Progenitor cell of endocrine pancreas (in vitro differentiated cells): ENCODE measurements at regions not wholly inside any gene's neighbourhood (a gene's known extent, or its start where the extent isn't known, plus 50 kb on each side); places are given as distances from the start of the nearest gene placed in this dataset.

ENCODE experiments used
- DNase-seq: peaks from one replicate; pipeline ENCODE4 v3.0.0; 2021; ENCODE audit warnings: low spot score; ENCODE audit not compliant: unreplicated experiment
- H3K27ac Mint-ChIP-seq: 2 replicates; pipeline ENCODE4 v1.8.0; 2021; ENCODE audit warnings: mild to moderate bottlenecking, moderate library complexity, mixed read lengths
- H3K27me3 Mint-ChIP-seq: 2 replicates; pipeline ENCODE4 v1.8.0; 2021; ENCODE audit warnings: mixed read lengths
- H3K36me3 Mint-ChIP-seq: 2 replicates; pipeline ENCODE4 v1.8.0; 2022; ENCODE audit warnings: mixed read lengths; ENCODE audit not compliant: insufficient read depth
- H3K4me1 Mint-ChIP-seq: 2 replicates; pipeline ENCODE4 v1.8.0; 2021; ENCODE audit warnings: low read depth, mixed read lengths
- H3K4me3 Mint-ChIP-seq: 2 replicates; pipeline ENCODE4 v1.8.0; 2021; ENCODE audit warnings: low read depth, mild to moderate bottlenecking, moderate library complexity, mixed read lengths
- H3K9me3 Mint-ChIP-seq: 2 replicates; pipeline ENCODE4 v1.8.0; 2021; ENCODE audit warnings: low read depth, mixed read lengths
- TF ChIP-seq, protein P1 (sequence below): fragments of 200-600 bp; sonication (generic); IDR thresholded peaks from one replicate; pipeline ENCODE4 v1.5.0; 2021; ENCODE audit warnings: antibody characterized with exemption, mild to moderate bottlenecking; ENCODE audit not compliant: unreplicated experiment

DNA sequence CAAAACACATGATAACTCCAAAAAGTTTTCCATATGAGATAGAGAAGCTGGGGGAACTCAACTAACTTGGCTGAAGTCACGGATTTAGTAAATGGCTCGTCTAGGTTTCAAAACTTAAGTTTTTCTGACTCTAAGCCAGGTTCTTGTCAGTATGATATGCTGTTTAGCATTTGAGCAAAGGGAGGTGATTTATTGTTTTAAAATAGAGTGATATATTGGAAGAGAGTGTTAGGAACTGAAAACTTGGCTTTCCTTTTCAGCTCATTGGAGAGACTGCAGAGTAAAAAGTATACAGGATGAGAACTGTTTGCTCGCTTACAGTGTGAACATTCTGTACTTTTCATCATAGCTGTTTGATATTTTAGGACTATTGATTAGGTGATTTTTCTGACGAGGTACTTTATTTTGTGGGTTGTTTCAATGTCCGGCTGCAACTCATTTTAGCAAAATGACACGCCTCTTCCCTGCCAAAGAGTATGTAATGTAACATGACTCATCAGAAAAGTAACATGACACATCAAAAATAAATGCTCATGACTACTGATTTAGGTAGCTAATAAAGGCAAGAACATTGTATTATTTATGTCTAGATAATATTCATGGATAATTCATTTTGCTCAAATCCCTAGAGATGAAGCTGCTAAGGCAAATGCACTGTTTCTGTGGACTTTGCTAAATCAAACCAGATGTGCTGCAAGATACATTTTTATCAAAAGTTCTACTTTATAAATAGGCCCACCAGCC lies 355.1 kb downstream of the GPATCH2 start:
- no peak for DNase-seq
- Mint-ChIP-seq H3K4me1 (no peaks in the 10 kb centered on the region), H3K4me3 (no peak overlapping the region), H3K27ac (no peak overlapping the region), H3K9me3 (peaks cover 3% of the 10 kb centered on the region), H3K27me3 (peaks cover 89% of the 10 kb centered on the region), H3K36me3 (peaks cover 2% of the 10 kb centered on the region)
- TF ChIP-seq, protein P1, sequence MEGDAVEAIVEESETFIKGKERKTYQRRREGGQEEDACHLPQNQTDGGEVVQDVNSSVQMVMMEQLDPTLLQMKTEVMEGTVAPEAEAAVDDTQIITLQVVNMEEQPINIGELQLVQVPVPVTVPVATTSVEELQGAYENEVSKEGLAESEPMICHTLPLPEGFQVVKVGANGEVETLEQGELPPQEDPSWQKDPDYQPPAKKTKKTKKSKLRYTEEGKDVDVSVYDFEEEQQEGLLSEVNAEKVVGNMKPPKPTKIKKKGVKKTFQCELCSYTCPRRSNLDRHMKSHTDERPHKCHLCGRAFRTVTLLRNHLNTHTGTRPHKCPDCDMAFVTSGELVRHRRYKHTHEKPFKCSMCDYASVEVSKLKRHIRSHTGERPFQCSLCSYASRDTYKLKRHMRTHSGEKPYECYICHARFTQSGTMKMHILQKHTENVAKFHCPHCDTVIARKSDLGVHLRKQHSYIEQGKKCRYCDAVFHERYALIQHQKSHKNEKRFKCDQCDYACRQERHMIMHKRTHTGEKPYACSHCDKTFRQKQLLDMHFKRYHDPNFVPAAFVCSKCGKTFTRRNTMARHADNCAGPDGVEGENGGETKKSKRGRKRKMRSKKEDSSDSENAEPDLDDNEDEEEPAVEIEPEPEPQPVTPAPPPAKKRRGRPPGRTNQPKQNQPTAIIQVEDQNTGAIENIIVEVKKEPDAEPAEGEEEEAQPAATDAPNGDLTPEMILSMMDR, result no peak

DNA sequence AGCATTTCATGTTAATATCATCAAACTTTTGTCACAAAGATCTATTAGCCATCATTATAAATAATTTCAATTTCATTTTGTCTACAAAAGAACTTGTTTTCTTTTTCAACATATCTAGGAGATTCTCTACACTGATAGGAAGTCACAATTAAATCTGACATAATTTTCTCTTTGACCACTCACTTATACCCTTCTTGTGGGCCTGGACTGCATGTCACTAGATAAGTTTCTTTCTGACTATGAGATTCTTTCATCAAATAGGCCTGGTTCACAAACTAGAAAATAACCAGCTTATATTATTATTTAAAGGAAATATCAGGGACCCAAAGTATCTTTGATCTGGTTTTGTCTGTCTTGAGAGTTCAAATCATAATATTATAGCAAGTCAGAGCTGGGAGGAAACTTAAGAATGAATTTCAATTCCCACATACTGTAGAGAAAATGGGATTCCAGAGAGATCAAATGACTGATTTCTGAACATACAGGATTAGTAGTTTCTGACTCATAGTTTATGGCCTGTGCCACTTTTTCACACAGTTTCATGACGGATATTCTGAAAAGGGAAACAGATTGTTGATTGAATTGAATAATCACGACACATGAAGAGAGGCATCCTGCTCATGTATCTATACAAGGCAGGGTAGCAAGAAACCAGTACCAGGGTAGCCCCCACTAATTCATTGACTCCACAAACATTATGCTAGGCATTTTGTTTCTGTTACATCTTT lies 355.8 kb downstream of the GPATCH2 start:
- peaks cover 3% of the 10 kb centered on the region for H3K9me3 Mint-ChIP-seq
- H3K27ac Mint-ChIP-seq, result no peak overlapping the region
- peaks cover 2% of the 10 kb centered on the region for H3K36me3 Mint-ChIP-seq
- peaks cover 93% of the 10 kb centered on the region for H3K27me3 Mint-ChIP-seq
- H3K4me1 Mint-ChIP-seq, result peaks cover under 1% of the 10 kb centered on the region
- H3K4me3 Mint-ChIP-seq, result no peak overlapping the region
- no peak for DNase-seq
- TF ChIP-seq, protein P1, result no peak

DNA sequence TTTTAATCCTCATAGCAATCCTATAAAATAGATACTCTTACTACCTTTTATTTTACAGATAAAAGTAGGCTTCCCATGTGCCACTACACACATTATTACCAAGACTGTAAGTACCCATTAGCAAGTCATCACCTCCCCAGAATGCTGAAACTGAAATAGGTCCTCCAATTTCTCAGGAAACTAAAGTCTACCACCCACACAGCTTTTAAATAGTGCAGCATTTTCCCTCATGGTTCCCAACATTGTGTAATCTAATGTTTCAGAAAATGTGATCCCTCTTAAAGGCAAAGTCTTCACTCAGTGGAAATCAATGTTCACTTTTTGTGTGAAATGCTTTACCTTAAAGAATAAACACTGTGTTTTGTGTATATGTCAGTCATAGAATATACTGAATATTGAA lies 356.5 kb downstream of the GPATCH2 start:
- no peak overlapping the region for H3K4me3 Mint-ChIP-seq
- DNase-seq, result no peak
- peaks cover 2% of the 10 kb centered on the region for H3K36me3 Mint-ChIP-seq
- TF ChIP-seq, protein P1, result no peak
- no peak overlapping the region for H3K27ac Mint-ChIP-seq
- H3K27me3 Mint-ChIP-seq, result peaks cover 93% of the 10 kb centered on the region
- H3K4me1 Mint-ChIP-seq, result peaks cover 2% of the 10 kb centered on the region
- H3K9me3 Mint-ChIP-seq, result no peaks in the 10 kb centered on the region

DNA sequence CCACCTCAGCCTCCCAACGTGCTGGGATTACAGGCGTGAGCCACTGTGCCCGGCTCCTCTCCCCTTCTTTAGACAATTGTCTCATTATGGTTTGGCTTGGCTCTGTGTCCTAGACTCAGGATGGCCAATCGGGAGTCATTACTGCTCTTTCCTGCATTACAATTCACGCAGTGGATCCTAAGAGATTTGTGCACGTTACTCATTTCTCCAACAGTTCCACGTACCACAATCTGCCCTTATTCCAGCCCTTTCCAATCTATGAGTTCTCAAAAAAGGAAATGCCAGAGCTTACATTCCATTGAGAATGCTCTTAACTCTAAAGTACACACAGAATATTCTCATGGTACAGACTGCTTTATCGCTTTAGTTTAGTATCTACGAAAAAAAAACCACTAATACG lies 357.0 kb downstream of the GPATCH2 start:
- H3K4me1 Mint-ChIP-seq, result peaks cover 4% of the 10 kb centered on the region
- H3K9me3 Mint-ChIP-seq, result no peaks in the 10 kb centered on the region
- no peak overlapping the region for H3K4me3 Mint-ChIP-seq
- TF ChIP-seq, protein P1, result no peak
- peaks cover 92% of the 10 kb centered on the region for H3K27me3 Mint-ChIP-seq
- DNase-seq, result no peak
- peaks cover 2% of the 10 kb centered on the region for H3K36me3 Mint-ChIP-seq
- H3K27ac Mint-ChIP-seq, result no peak overlapping the region

DNA sequence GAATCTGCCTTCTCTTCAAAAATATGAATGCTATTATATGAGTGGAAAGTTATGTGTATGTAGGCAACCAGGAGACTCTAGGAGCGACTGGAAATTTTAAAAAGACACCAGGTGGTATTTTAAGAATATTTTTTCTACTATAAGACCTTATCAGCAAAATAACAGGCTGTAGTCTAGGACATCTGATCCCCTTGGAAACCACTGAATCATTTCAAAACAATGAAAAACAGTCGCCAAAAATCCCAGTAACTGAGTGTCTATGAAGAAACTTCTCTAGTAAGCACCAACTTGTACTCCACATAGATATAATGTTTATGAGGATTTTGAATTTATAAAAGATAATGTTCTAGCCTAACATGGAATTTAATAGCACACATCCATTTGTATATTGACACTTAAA lies 358.5 kb downstream of the GPATCH2 start:
- peaks cover 15% of the 10 kb centered on the region for H3K4me1 Mint-ChIP-seq
- DNase-seq, result no peak
- peaks cover 89% of the 10 kb centered on the region for H3K27me3 Mint-ChIP-seq
- H3K27ac Mint-ChIP-seq, result no peak overlapping the region
- peaks cover 2% of the 10 kb centered on the region for H3K36me3 Mint-ChIP-seq
- TF ChIP-seq, protein P1, result no peak
- no peak overlapping the region for H3K4me3 Mint-ChIP-seq
- no peaks in the 10 kb centered on the region for H3K9me3 Mint-ChIP-seq
